CD4-positive, alpha-beta memory T cell (primary cell): ENCODE measurements at regions not wholly inside any gene's neighbourhood (a gene's known extent, or its start where the extent isn't known, plus 50 kb on each side); places are given as distances from the start of the nearest gene placed in this dataset.

Source experiments
- CTCF ChIA-PET: fragments of 350-600 bp; sonication (Branson Sonifier 250); formaldehyde crosslinking; loops from one replicate; lab custom pipeline; 2021; ENCODE audit warnings: inconsistent platforms; ENCODE audit not compliant: partially characterized antibody; lab: Charles Lee
- POLR2A ChIA-PET: fragments of 350-600 bp; sonication (Branson Sonifier 250); formaldehyde crosslinking; loops from one replicate; lab custom pipeline; 2021; ENCODE audit not compliant: partially characterized antibody; lab: Charles Lee
- DNase-seq, 5 donors: peaks; one replicate each; pipeline versions ENCODE4 v3.0.0 to v3.0.0-alpha.2; 2020 to 2022; ENCODE audit warnings: mixed read lengths in 1 of 5
- H3K27ac ChIP-seq: one replicate; pipeline ENCODE4 v1.7.0; 2013; ENCODE audit warnings: low read depth, low read length
- H3K27me3 ChIP-seq: 2 replicates; pipeline ENCODE4 v1.7.0; 2013; ENCODE audit warnings: mild to moderate bottlenecking, low read length, moderate library complexity; ENCODE audit not compliant: insufficient read depth
- H3K36me3 ChIP-seq: 2 replicates; pipeline ENCODE4 v1.7.0; 2013; ENCODE audit warnings: mild to moderate bottlenecking, low read length, moderate library complexity; ENCODE audit not compliant: insufficient read depth
- H3K4me1 ChIP-seq: 2 replicates; pipeline ENCODE4 v1.7.0; 2013; ENCODE audit warnings: mild to moderate bottlenecking, low read length, moderate library complexity; ENCODE audit not compliant: insufficient read depth
- H3K4me3 ChIP-seq, 2 donors: one replicate each; pipeline ENCODE4 v1.7.0; 2013; ENCODE audit warnings: low read length in 2 of 2, mild to moderate bottlenecking in 1 of 2
- H3K9me3 ChIP-seq, 2 donors: one replicate each; pipeline ENCODE4 v1.7.0; 2013; ENCODE audit warnings: low read length in 2 of 2, control low read depth in 1 of 2; ENCODE audit not compliant: control insufficient read depth in 1 of 2
- H3K27ac Mint-ChIP-seq, 7 donors: one replicate each; pipeline ENCODE4 v1.8.0; 2020 to 2021; ENCODE audit warnings: mixed read lengths in 7 of 7, mild to moderate bottlenecking in 6 of 7, inconsistent platforms in 3 of 7, moderate library complexity in 3 of 7
- H3K27me3 Mint-ChIP-seq, 2 donors: one replicate each; pipeline ENCODE4 v1.8.0; 2020 to 2021; ENCODE audit warnings: mixed read lengths in 2 of 2
- H3K36me3 Mint-ChIP-seq, 2 donors: one replicate each; pipeline ENCODE4 v1.8.0; 2020 to 2021; ENCODE audit warnings: mixed read lengths in 2 of 2, inconsistent platforms in 1 of 2, mild to moderate bottlenecking in 1 of 2
- H3K4me1 Mint-ChIP-seq, 4 donors: one replicate each; pipeline ENCODE4 v1.8.0; 2020 to 2021; ENCODE audit warnings: mixed read lengths in 4 of 4, mild to moderate bottlenecking in 1 of 4
- H3K4me3 Mint-ChIP-seq, 8 donors: one replicate each; pipeline ENCODE4 v1.8.0; 2020 to 2021; ENCODE audit warnings: mixed read lengths in 8 of 8, mild to moderate bottlenecking in 7 of 8, moderate library complexity in 6 of 8, inconsistent platforms in 3 of 8
- H3K9me3 Mint-ChIP-seq, 8 donors: one replicate each; pipeline ENCODE4 v1.8.0; 2020 to 2021; ENCODE audit warnings: mixed read lengths in 8 of 8, mild to moderate bottlenecking in 5 of 8, inconsistent platforms in 3 of 8, moderate library complexity in 1 of 8
- intact Hi-C: fragments of 100-400 bp; cut with micrococcal nuclease; formaldehyde crosslinking; loops from one replicate; pipeline ENCODE4 v1.15.1; 2023

DNA sequence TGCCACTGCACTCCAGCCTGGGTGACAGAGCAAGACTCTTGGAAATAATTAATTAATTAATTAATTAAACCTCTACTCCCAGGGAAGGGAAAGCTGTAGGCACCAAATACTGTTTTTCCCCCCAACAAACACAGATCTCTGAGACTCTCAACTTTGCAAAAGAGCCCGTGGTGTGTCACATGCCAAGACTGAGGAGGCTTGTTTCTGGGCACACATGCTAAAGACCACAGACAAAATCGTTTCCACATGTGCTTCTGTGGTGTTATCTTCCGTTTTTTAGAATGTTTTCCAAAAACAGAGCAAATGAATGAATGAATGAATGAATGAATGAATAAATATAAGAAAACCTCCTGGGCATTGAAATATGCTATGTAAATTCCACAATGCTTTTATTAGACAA is 55.6 kb upstream of the ATXN1 start:
- Histone ChIP-seq H3K27me3 (no peaks in the 10 kb centered on the region), H3K27ac (no peak overlapping the region), H3K4me1 (no peaks in the 10 kb centered on the region), H3K36me3 (no peaks in the 10 kb centered on the region), H3K9me3 (peaks cover 0 to 4% of the 10 kb centered on the region in 2 donors), H3K4me3 (no peak overlapping the region)
- Mint-ChIP-seq H3K36me3 (peaks cover 13 to 14% of the 10 kb centered on the region in 2 donors), H3K4me1 (no peaks in the 10 kb centered on the region), H3K27me3 (peaks cover 2 to 11% of the 10 kb centered on the region in 2 donors), H3K4me3 (no peak overlapping the region), H3K27ac (no peak overlapping the region), H3K9me3 (peaks cover 2 to 23% (median 19%) of the 10 kb centered on the region in 8 donors)
- no peak for DNase-seq
- ChIA-PET CTCF (interaction anchor here (1.0 kb wide), 1 partner anchor 47 kb away, joined by 3 read pairs; no protein-coding TSS in a partner anchor), POLR2A (no interaction called here)
- intact Hi-C loops: no loop called here

DNA sequence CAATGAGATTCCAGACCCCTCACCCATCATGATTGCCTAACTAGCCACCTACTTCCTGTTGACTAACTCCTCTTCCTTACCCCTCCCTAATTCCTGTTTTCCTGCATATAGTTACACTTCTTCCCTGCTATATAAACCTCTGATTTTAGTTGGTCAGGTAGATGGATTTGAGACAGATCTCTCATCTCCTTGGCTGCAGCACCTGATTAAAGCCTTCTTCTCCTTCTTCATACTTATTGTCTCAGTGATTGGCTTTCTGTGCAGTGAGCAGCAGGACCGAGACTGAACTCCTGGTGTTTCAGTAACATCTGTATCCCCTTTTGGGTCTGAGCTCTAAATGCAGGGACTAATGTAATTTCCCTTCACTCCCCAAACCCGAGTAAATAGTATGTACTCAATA is 51.7 kb upstream of the ATXN1 start:
- H3K36me3 Mint-ChIP-seq: peaks cover 14 to 15% of the 10 kb centered on the region in 2 donors
- ChIA-PET POLR2A (no interaction called here), CTCF (interaction anchor here (1.8 kb wide), 1 partner anchor 479 kb away, joined by 5 read pairs; no protein-coding TSS in a partner anchor)
- no peak overlapping the region for H3K27ac Mint-ChIP-seq
- intact Hi-C loops: no loop called here
- no peak overlapping the region for H3K27ac ChIP-seq
- peaks cover 0 to 1% of the 10 kb centered on the region in 2 donors for H3K27me3 Mint-ChIP-seq
- no peak overlapping the region for H3K4me3 Mint-ChIP-seq
- H3K36me3 ChIP-seq: no peaks in the 10 kb centered on the region
- H3K27me3 ChIP-seq: no peaks in the 10 kb centered on the region
- no peak for DNase-seq
- no peak overlapping the region for H3K4me3 ChIP-seq
- H3K9me3 ChIP-seq: peaks cover 0 to 4% of the 10 kb centered on the region in 2 donors
- no peaks in the 10 kb centered on the region for H3K4me1 ChIP-seq
- peaks cover 2 to 38% (median 32%) of the 10 kb centered on the region in 8 donors for H3K9me3 Mint-ChIP-seq
- no peaks in the 10 kb centered on the region for H3K4me1 Mint-ChIP-seq

DNA sequence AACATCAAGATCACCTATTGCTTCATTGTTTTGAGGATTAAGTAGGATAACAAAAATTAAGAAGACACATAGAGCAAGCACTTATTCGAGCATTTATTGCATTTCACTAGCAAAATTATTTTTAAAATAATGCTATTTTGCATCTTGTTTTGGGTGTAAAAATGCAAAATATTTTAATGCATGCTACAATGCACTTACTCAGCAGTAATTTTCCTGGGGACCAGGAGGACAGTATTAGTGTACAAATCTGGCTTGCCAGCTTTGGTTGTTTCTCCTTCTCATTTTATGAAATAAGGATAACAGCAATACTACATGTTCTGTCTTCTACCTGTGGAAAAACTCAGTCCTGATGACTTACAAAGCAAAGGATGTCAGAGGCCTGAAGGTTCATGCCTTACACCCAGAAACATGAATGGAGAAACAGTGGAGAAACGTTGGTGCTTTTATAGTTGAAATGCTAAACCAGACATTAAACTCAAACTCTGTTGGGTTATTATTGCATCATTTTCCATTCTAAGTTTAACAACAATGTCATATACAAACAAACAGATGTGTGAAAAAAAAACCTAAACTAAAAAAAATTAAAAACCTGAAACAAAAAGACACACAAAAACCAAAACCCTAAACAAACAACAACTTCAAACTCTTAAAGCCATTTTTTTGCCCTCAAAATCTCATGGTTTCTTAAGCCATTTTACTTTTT is 50.2 kb upstream of the ATXN1 start:
- ChIA-PET CTCF (no interaction called here), POLR2A (no interaction called here)
- Histone ChIP-seq H3K4me1 (no peaks in the 10 kb centered on the region), H3K4me3 (no peak overlapping the region), H3K36me3 (no peaks in the 10 kb centered on the region), H3K27me3 (no peaks in the 10 kb centered on the region), H3K9me3 (peaks cover 0 to 4% of the 10 kb centered on the region in 2 donors), H3K27ac (no peak overlapping the region)
- no peaks in the 10 kb centered on the region for H3K4me1 Mint-ChIP-seq
- H3K27me3 Mint-ChIP-seq: peaks cover 0 to 1% of the 10 kb centered on the region in 2 donors
- intact Hi-C loops: no loop called here
- no peak overlapping the region for H3K27ac Mint-ChIP-seq
- no peak for DNase-seq
- H3K9me3 Mint-ChIP-seq: peaks cover 2 to 38% (median 32%) of the 10 kb centered on the region in 8 donors
- H3K4me3 Mint-ChIP-seq: no peak overlapping the region
- H3K36me3 Mint-ChIP-seq: peaks cover 14 to 15% of the 10 kb centered on the region in 2 donors
